HG03045 (cell line): ENCODE measurements at regions not wholly inside any gene's neighbourhood (a gene's known extent, or its start where the extent isn't known, plus 50 kb on each side); places are given as distances from the start of the nearest gene placed in this dataset.

Experiments used
- ATAC-seq: cut with Tn5 transposase; IDR thresholded peaks from one replicate; pipeline ENCODE4 v1.9.1; 2021; ENCODE audit warnings: mild to moderate bottlenecking, moderate library complexity; ENCODE audit not compliant: unreplicated experiment

DNA sequence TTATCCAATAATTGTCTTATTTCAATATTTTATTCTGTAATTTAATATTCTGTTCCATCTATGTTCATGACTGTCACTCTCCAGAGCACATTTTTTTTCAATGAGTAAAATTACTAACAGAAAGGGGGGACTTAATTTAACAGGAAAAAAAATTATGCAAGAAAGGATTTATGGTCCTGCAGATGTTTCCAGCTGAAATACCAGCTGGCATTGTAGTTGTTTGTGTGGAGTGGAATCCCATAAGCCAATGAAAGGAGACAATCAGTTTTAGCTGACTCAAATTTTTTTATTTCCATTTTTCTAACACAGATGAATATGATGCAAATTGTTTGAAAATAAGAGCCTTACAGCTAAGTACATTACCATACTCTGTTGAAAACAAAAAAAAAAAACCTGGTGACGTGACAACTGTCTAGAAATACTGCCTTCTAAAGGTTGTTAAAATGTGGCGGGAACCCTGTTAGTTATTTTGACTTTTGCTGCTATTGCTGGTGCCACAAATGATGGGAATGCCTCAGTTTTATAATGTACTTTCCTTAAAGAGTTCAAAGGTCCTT, 389.1 kb downstream of the ETS1 start:
- no peak for ATAC-seq

DNA sequence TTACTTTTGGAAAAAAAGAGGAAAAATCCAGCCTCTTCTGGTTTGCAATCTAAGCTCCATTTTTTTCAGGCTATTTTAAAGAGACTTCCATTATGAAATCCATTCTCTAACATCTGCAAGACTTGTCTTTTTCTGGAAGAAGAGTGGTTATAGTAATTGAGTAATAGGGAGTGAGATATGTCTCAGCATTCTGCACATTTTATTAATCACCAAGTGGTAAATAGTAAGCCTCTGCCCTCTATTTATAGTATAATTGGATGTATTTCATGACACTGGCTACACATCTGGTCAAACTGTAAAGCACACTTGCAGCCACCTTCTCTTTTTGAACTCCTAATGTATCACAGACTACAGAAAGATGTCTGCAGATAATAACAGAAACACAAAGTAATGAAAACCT, 391.1 kb downstream of the ETS1 start:
- no peak for ATAC-seq

DNA sequence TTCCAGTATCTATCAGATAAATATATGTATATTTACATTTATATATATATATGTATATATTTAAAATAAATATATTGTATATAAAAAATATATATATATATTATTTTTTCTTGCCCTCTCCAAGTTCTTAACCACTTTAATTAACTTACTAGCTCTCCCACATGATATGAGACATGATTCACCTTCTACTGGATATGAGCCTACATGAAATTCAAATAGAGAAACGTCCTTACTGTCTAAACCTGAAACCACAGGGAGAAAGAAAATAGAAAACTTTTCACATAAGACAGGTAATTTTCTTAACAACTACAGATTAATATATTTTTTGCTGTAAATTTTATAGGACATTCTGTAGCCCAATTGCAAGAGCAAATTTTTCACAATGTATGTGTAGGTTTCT, 391.6 kb downstream of the ETS1 start:
- ATAC-seq, result no peak

DNA sequence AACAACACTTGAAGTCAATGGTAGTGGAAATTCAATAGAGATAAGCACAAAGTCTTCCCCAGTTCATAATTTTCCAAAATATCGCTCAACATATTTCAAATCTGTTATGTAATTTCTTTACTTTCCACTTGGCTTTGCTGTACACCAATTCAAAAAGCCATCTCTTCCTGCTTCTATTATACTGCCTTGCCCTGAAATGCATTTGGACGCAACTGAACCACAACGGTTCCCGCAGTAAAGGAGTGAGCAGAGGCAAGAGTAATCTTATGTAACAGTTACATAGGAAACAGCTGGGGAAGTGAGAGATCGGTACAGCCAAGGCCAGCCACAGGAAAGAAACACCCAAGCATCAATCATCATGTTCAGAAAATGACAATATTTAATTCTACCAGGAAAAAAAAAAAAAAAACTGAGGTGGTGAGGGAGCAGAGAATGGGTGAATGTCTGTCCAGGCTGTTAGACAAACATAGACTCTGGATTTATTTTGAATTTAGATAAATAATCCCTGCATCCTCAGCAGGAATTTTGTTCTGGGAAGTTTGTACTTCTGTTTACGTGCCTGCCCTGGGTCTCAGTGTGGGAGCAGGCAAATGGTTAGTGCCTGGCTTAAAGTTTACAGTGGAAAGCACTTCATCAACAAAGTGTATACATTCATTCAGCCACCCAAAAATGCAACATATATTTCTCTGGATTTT, 392.2 kb downstream of the ETS1 start:
- no peak for ATAC-seq

DNA sequence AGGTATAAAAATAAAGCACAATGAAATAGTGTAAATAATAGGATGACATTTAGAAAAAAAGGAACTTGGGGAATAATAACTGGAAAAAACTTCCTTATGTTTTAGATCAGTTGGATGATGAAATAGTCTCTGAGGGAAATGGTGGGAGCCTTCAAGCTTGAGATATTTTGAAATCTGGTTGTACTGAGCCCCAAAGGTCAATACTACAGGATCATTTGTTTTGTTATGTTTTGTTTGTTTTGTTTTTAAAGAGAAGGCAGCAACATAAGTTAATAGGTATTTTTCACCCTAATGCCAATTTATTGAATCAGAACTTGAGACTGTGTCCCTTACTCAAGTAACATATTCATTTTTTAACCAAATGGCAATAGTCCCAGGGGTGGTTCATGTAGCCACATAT, 393.1 kb downstream of the ETS1 start:
- no peak for ATAC-seq

DNA sequence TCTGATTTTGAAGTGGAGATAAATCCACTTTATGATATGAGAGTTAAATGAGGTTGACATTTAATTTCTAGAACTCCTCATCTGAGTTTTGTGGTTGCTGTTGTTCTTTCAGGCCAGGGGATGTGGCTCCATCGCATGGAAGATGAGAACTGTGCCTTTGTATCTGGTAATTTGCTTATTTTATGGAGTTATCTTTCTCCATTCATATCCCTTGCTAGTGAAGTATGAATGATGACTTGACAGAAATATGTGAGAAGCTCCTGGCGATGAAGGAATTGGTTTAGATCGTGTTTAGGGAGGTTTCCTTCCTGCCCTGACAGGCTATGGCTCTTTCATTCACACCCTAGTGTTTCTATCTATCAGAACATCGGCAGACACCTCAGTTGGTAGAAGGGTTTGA, 393.7 kb downstream of the ETS1 start:
- ATAC-seq, result no peak

DNA sequence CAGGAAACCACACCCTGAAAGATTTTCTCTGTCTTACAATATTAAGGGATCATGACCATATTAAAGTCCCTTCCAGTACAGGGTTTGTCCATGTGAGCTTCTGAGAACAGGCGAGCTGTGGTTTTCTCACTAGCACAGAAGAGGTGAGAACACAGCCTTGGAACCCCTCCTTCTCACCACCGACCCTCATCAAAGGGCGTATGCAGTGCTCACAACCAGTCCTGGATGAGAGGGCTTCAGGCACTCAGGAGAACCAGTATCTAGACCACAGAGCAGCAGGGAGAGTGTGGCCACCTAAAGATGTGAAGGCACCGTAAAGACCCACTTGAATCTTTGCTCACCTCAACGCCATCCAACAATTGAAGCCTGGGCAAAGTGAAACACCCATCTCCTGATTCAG, 397.0 kb downstream of the ETS1 start:
- no peak for ATAC-seq

DNA sequence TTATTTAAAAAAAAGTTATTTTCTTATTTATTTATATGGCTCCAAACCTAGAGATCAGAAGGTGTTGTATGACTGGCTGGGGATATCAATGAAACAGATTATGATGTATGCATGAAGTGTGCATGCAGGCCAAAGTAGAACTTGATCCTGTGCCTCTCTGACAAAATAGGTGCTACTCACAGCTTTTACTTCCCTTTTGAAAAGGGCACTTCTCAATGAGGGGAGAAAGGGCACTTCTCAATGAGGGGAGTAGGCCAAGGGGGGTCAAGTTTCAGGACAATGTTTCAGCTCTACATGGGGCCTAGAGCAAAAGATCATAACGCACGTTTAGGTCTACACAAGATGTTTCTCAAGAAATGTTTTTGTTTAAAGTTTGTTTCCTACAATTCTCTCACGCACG, 397.5 kb downstream of the ETS1 start:
- no peak for ATAC-seq

DNA sequence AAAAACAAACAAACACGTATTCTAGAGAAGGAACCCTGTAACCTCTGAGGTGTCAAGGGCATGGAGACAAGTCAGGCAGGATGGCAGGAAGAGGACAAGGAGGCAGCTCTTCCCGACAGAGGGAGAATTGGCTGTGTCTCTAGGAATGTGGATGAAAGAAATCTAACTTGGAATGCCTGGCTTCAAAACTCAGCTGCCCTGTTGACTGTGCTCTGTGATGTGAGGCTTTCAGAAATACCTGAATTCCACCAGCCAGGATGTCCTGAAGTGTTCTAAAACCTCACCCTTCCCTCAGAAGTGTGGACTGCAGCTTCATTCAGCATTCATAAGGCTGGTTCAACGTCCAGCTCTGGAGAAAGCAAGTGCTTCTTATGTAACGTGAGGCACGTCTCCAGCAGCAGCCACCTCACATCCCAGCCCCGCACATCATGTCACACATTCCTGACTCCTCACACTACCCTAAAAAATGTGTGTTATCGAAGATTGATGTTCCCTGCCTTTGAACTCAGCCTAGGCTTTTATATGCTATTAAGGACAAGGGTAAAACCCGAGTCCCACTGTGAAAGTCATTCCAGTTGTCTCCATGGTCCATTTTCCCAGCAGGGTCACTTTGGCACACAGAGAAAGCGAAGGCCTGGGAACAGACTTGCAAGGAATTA, 398.9 kb downstream of the ETS1 start:
- no peak for ATAC-seq

DNA sequence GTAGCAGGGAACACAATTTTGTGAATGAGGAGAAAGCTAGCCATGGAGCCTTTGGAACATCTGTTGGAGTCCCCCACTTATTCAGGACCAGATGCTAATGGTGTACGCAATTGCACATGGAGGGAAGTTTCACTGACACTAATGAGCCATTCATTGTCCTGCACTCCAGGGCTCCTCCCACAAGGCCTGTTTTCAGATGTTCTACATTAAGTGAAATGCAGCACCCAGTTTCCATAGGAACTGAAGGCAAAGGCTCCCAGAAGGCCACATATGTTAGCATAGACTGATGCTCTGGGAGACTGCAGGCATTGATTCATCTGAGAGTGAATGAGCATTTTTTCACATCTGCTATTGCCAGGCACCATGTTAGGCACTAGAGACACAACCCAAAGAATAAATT, 399.5 kb downstream of the ETS1 start:
- ATAC-seq, result no peak

DNA sequence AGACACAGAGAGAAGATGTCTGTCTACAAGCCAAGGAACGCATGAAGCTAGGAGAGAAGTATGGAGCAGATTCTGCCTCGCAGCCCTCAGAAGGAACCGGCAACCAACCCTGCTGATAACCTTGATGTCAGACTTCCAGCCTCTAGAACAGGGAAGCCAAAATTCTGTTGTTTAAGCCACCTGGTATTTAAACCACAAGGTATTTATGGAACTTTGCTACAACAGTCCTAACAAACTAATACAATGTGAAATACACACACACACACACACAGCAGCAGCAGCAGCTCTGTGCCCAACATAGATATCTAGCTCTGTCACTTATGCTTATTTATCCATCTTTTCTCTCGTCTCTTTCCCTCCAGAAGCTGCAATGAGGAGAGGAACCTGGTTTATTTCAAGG, 400.0 kb downstream of the ETS1 start:
- ATAC-seq, result no peak

DNA sequence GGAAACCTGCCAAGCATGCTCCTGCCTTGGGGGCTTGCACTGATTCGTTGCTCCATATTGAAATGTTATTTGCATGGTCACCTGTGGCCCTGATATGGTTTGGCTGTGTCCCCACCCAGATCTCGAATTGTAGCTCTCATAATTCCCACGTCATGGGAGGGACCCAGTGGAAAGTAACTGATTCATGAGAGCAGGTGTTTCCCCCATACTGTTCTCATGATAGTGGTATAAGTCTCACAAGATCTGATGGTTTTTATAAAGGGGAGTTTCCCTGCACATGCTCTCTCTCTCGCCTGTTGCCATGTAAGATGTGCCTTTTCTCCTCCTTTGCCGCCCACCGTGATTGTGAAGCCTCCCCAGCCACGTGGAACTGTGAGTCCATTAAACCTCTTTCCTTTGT, 402.4 kb downstream of the ETS1 start:
- no peak for ATAC-seq

DNA sequence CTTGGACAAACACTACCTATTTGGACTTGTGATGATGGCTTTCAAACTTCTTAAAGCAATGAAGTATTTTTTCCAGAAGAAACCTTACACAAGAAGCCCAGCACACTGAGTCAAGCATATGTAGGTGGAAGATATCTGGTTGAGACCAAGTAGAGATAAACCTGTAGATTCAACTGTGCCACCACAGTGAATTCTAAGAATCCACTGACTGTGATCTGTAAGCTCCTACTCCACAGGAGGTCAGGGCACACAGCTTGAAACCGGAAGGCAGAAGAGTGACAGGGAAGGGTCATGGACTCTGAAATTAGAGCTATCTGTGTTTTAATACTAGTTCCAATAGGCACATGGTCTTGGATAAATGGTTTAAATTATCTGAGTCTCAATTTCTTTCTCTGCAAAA, 404.5 kb downstream of the ETS1 start:
- ATAC-seq, result no peak

DNA sequence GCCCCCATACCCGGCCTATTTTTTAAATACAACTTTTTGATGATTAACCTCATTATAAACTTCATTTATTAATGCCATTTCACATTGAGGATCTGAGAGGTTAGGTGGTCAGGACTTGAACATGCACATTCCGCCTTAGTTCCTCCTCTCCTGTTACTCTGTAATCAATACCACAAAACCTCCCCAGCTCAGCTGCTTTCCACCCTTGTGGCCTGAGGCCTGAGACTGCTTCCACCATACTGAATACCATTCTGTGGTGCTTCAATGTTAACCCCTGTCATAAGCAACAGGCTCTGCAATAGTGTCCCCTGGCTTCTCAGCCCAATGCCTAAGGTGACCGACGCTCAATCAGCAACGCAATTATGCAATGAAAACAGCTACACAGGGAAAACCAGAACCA, 405.4 kb downstream of the ETS1 start:
- no peak for ATAC-seq

DNA sequence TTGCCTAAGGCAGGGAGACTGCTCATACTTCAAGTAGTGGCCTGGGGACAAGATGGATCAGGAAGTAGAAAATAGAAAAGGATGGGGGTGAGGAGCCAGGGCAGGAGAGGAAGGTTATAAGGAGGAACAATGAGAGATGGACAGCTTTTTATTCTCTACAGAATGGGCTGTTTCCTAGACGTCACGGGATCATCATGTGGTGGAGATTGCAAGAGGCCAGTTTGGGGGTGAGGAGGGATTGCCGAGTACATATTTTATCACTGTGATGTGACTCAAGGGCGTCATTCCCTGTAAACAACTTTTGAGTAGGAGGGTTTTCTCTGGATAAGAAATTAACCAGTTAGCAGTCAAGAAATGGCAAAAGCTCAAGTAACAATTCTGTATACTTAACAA, 406.3 kb downstream of the ETS1 start:
- ATAC-seq, result no peak

DNA sequence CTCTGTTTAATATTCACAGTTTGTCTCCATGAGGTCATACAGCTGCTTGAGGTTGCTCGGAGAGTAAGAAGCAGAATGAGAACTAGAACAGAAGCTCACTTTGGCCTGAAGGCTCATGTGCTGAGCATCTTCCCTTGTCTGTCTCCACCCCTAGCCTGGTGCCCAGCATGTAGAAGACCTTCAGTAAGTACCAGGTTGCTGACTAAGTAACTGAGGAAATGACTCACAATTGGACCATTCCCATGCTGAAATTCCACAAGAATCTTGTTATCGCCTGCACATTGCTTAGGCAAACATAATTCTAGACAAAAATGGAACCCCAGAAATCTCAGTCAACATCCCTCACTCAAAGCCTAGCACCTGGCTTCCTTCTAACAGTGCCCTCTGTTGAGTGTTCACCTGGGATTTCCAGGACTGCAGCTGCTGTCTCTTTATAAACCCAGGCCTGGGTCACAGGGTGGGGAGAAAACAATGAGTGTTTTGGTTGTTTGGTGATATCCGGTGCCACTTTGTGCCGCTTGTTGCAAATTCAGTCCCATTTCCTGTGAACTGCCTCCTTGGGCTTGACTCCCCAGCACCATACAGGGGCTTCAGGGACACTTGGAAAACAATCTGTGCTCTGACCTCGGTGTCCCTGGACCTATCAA, 406.8 kb downstream of the ETS1 start:
- no peak for ATAC-seq

DNA sequence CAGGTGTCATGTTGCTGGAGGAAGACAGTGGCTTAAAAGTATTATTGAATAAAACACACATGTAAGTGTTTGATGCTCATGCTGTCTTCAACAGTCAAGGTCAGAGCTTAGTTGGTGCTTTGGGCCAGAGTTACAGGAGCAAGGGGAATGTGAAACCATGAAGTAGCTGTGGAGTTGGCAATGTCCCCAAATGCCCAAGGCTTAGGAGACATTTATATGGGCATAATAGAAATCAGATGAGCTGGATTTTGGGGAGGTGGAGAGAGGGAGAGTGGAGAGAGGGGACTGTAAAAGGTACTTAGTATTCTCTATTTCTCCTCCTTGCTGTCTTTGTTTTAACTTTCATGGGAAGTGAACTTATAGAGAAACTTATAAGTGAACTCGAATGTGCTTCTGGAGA, 407.8 kb downstream of the ETS1 start:
- ATAC-seq, result no peak

DNA sequence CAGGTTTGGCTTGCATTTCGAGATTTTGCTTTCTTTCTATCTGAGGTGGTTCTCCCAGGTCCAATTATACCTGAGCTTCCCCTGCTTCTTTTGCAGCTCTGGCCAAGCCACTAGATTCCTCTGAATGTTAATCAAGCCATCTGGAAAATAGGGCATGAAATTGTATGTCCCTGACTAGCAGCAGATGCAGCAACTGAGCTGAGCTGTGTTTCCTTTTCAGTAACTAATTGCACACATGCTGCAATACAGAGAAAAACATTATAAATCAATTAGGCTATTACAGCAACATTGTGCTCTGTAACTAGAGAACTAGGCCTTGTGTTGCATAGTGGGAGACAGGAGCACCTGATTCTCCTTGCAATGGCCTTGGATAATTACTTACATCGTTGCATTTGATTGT, 408.3 kb downstream of the ETS1 start:
- ATAC-seq, result no peak

DNA sequence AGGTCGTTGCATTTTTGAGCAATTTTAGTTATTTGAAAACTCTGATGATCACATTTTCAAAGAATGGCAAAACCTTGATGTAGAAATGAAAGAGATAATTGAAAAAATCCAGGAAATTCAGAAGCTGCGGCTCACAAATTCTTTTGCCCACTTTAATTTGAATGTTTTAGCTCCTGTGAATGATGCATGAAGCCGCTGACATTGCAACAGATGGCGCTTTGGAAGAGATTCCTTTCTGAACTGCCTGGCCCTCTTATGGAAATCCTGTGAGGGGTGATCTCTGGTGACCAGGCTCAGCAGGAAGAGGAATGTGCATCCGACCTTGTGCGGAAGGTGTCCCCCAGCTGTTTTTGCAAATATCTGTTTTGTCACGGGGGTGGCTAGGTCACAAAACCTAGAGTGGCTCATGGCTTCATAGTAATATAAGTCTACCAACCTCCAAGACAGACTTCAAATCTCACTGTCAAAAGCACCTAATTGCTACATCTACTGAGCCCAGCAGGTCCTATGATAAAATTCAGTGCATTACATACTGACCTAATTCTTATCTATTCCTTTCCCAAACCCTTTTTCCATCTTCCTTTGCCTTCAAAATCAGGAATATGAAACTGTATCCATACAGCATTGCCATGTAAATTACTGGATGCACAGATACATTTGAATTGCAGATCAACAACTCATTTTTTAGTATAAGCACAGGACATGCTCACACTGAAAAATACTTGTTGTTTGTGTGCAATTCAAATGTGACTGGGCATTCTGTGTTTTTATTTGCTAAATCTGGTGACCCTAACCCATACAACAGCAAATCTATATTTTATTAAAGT, 412.7 kb downstream of the ETS1 start:
- no peak for ATAC-seq

DNA sequence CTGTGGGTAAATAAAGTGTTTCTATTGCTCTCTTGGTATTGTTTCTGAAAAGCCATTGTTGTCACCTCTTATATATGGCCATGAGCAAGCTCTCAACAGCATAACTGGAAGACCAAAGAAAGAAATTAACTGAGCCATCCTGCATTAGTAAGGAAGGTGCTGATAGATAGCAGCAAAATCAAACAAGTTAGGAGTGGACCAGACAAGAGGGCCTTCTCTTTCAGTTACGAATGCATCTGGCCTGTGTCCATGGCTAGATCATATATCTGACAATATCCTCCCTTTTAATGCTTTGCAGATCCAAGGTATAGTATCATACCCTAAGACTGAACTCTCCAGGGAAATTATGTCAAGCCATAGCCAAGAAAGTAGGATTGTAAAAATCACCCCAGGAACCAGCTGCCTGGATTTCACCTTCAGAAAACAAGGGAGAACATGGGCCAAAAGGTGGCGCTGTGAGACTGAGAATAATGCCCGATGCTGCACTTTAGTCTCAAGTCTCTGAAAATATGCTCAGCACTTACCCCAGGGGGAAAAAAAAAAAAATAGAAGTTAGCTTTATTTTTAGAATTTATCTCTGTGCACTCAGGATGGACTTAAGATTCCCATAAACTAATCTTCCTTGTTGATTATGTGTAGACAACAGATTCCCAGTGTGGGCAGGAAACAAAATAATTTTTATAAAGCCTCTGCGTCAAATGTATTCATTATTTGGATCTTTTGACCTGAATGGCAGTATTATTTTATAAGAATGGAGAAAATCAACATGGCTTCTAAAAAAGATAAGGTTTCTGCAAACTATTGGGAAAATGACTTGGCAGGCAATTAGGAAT, 415.1 kb downstream of the ETS1 start:
- no peak for ATAC-seq
